Duodenal mucosa (tissue), 2 donors: ENCODE measurements at regions not wholly inside any gene's neighbourhood (a gene's known extent, or its start where the extent isn't known, plus 50 kb on each side); places are given as distances from the start of the nearest gene placed in this dataset.
"Not testable (repeated sequence)": the region's sequence is repeated elsewhere in the genome, so short reads cannot be mapped to it uniquely, and the experiment has no call there.

ENCODE experiments used
- H3K27ac ChIP-seq: one replicate; pipeline ENCODE4 v1.7.0; 2013; ENCODE audit warnings: low read depth, low read length
- H3K27me3 ChIP-seq, 2 donors: one replicate each; pipeline ENCODE4 v1.7.0; 2013; ENCODE audit warnings: low read length in 2 of 2, control low read depth in 1 of 2; ENCODE audit not compliant: insufficient read depth in 2 of 2, control insufficient read depth in 1 of 2
- H3K36me3 ChIP-seq, 2 donors: one replicate each; pipeline ENCODE4 v1.7.0; 2013; ENCODE audit warnings: low read length in 2 of 2, control low read depth in 1 of 2; ENCODE audit not compliant: insufficient read depth in 2 of 2, control insufficient read depth in 1 of 2
- H3K4me1 ChIP-seq, 2 donors: one replicate each; pipeline ENCODE4 v1.7.0; 2013; ENCODE audit warnings: low read length in 2 of 2, control low read depth in 1 of 2; ENCODE audit not compliant: insufficient read depth in 2 of 2, control insufficient read depth in 1 of 2
- H3K4me3 ChIP-seq, 2 donors: one replicate each; pipeline ENCODE4 v1.7.0; 2013; ENCODE audit warnings: low read length in 2 of 2, low read depth in 1 of 2
- H3K9ac ChIP-seq, 2 donors: one replicate each; pipeline ENCODE4 v1.7.0; 2013; ENCODE audit warnings: low read length in 2 of 2, low read depth in 1 of 2
- H3K9me3 ChIP-seq, 2 donors: one replicate each; pipeline ENCODE4 v1.7.0; 2013; ENCODE audit warnings: low read length in 2 of 2, control low read depth in 1 of 2; ENCODE audit not compliant: control insufficient read depth in 1 of 2

GRCh38 chr20:59485576-59486454 lies 118.5 kb upstream of the PHACTR3 start:
- no peak overlapping the region for H3K9ac ChIP-seq
- no peaks in the 10 kb centered on the region for H3K9me3 ChIP-seq
- no peak overlapping the region for H3K27ac ChIP-seq
- H3K36me3 ChIP-seq: no peaks in the 10 kb centered on the region
- no peaks in the 10 kb centered on the region for H3K4me1 ChIP-seq
- H3K4me3 ChIP-seq: no peak overlapping the region
- no peaks in the 10 kb centered on the region for H3K27me3 ChIP-seq

DNA sequence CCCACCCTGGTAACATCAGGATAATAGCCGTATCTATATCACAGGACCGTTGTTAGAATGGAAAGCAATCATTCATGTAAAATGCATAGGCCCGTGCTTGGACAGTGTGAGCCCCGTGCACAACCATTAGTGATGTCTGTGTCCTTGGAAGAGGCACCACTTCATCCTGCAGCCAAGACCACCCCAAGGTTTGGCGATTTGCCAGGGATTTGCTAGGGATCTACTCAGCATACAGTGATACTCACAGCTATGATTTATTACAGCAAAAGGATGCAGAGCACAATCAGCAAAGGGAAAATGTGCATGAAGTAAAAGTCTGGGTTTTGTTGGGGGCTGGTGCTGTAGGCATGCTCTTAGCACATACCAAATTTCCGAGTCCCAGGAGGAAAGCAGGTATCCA lies 115.9 kb upstream of the PHACTR3 start:
- H3K9me3 ChIP-seq: not testable (repeated sequence)

DNA sequence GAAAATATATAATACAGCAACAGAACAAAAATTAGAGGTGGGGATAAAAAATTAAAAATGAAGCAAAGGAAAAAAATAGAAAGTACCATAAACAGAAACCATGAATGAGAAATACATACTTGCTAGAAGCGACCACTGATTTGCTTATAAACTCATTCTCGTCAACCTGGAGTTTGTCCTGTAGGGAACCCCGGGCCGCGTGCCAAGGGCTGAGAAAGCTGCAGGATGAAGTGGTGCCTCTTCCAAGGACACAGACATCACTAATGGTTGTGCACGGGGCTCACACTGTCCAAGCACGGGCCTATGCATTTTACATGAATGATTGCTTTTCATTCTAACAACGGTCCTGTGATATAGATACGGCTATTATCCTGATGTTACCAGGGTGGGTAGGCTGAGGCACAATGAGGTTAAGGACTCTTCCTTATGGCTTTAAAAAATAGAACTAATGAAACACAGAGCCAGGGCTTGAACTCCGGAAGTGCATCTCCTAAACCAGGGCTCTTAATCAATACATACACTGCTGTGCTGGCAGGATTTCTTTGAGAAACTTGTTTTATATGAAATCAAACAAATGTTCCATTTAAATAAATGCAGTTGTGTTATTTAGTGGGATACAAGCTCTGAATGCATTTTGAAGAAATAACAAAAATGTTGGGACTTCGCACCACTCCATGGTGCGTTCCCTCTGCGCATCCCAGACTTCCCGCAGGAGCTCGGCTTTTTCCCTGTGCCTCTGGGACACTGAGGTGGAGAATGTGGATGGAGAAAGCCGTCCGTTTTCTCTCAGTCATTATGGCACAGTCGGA lies 113.9 kb upstream of the PHACTR3 start:
- not testable (repeated sequence) for H3K4me1 ChIP-seq, H3K9me3 ChIP-seq, H3K9ac ChIP-seq, H3K4me3 ChIP-seq, H3K27me3 ChIP-seq, H3K27ac ChIP-seq, H3K36me3 ChIP-seq

More for the DNA sequence above, 115.9 kb upstream of the PHACTR3 start:
- not testable (repeated sequence) for H3K27ac ChIP-seq, H3K4me3 ChIP-seq, H3K27me3 ChIP-seq, H3K36me3 ChIP-seq, H3K9ac ChIP-seq, H3K4me1 ChIP-seq

DNA sequence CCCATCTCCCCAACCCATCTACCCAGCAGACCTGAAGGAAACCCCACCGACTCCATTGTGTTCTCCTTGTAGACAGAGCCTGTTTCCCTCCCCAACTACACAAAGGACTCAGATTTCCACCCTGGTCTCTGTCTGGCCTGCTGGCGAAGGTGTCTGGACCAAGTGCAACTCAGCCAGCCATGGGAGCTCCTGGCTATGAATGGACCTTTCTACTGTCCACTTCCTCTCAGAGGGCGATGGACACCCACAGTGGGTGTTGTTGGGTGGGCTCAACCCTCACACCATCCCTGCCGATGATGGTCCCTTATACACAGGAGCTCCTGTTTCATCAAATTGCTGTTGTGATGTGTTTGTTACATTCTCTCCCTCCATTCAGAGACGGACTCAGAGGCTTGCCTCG lies 112.5 kb upstream of the PHACTR3 start:
- Histone ChIP-seq H3K4me1 (no peaks in the 10 kb centered on the region), H3K27me3 (peaks cover 5 to 6% of the 10 kb centered on the region in 2 donors), H3K9ac (no peak overlapping the region), H3K36me3 (no peaks in the 10 kb centered on the region), H3K4me3 (no peak overlapping the region), H3K27ac (no peak overlapping the region), H3K9me3 (no peaks in the 10 kb centered on the region)

DNA sequence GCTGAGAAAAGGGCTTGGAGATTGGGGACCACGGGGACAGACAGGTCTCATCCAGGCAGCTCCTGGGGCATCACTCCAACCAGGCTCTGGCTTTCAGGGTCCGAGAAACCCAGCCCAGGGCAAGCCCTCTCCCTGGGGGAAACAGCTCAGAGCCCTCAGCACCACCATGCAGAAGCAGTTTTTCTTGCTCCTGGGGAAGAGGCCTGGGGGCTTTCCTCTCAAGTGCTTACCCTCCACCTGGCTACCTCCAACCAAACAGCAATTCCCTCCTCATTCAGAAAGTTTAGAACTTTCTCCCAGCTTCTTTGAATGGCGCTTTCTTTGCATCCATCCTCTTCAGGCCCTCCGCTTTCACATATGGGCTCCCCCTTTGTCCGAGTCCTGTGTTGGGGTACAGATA lies 110.4 kb upstream of the PHACTR3 start:
- H3K27me3 ChIP-seq: peaks cover 8 to 9% of the 10 kb centered on the region in 2 donors
- no peak overlapping the region for H3K9ac ChIP-seq
- no peak overlapping the region for H3K27ac ChIP-seq
- H3K4me3 ChIP-seq: no peak overlapping the region
- H3K4me1 ChIP-seq: no peaks in the 10 kb centered on the region
- no peaks in the 10 kb centered on the region for H3K36me3 ChIP-seq
- no peaks in the 10 kb centered on the region for H3K9me3 ChIP-seq

- Histone ChIP-seq H3K9me3 (no peaks in the 10 kb centered on the region), H3K27ac (no peak overlapping the region), H3K36me3 (no peaks in the 10 kb centered on the region), H3K4me3 (no peak overlapping the region), H3K4me1 (no peaks in the 10 kb centered on the region), H3K27me3 (peaks cover 8 to 9% of the 10 kb centered on the region in 2 donors), H3K9ac (no peak overlapping the region)
Measured at GRCh38 chr20:59495166-59495565, 109.2 kb upstream of the PHACTR3 start.

- Histone ChIP-seq H3K9ac (no peak overlapping the region), H3K27ac (no peak overlapping the region), H3K9me3 (no peaks in the 10 kb centered on the region), H3K4me1 (no peaks in the 10 kb centered on the region), H3K27me3 (peaks cover 8 to 9% of the 10 kb centered on the region in 2 donors), H3K36me3 (no peaks in the 10 kb centered on the region), H3K4me3 (no peak overlapping the region)
Measured at GRCh38 chr20:59495894-59496510, 108.3 kb upstream of the PHACTR3 start.

DNA sequence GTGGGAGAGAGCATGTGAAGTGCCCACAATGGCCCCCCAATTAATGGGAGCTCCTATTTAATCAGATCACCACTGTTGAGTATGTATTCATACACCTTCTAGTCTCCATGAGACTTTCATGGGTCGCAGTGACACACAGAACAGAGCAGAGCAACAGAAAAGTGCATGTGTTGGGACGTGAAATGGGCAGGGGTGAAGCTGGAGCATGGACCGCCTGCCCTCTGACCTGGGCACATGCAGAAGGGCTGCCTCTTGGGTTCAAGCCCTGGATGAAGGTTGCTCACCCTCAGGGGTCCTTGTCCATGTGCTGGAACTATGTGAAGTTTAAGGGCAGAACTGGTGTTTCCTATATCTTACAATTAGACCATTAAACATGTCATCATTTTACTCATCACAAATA lies 106.0 kb upstream of the PHACTR3 start:
- Histone ChIP-seq H3K4me3 (no peak overlapping the region), H3K27me3 (peaks cover 5 to 9% of the 10 kb centered on the region in 2 donors), H3K9me3 (no peaks in the 10 kb centered on the region), H3K27ac (no peak overlapping the region), H3K4me1 (no peaks in the 10 kb centered on the region), H3K9ac (no peak overlapping the region), H3K36me3 (no peaks in the 10 kb centered on the region)

- H3K9ac ChIP-seq: no peak overlapping the region
- peaks cover 0 to 2% of the 10 kb centered on the region in 2 donors for H3K9me3 ChIP-seq
- H3K27ac ChIP-seq: no peak overlapping the region
- no peak overlapping the region for H3K4me3 ChIP-seq
- H3K36me3 ChIP-seq: no peaks in the 10 kb centered on the region
- no peaks in the 10 kb centered on the region for H3K4me1 ChIP-seq
- peaks cover 8 to 9% of the 10 kb centered on the region in 2 donors for H3K27me3 ChIP-seq
Measured at GRCh38 chr20:59499863-59500262, 104.5 kb upstream of the PHACTR3 start.

GRCh38 chr20:59508729-59509128 lies 95.6 kb upstream of the PHACTR3 start:
- H3K36me3 ChIP-seq: no peaks in the 10 kb centered on the region
- no peak overlapping the region for H3K27ac ChIP-seq
- H3K27me3 ChIP-seq: peaks cover 0 to 9% of the 10 kb centered on the region in 2 donors
- H3K9me3 ChIP-seq: peaks cover 0 to 2% of the 10 kb centered on the region in 2 donors
- no peak overlapping the region for H3K9ac ChIP-seq
- H3K4me1 ChIP-seq: no peaks in the 10 kb centered on the region
- no peak overlapping the region for H3K4me3 ChIP-seq
